SK-N-MC (cell line): ENCODE measurements at regions not wholly inside any gene's neighbourhood (a gene's known extent, or its start where the extent isn't known, plus 50 kb on each side); places are given as distances from the start of the nearest gene placed in this dataset.

ENCODE experiments used
- EZH2 ChIP-seq: fragments of 200-600 bp; sonication (generic); IDR thresholded peaks from one replicate; pipeline ENCODE4 v1.6.1; 2017; ENCODE audit warnings: antibody characterized with exemption
- FOXP2 ChIP-seq: optimal IDR thresholded peaks from 2 replicates; pipeline ENCODE3; 2011; ENCODE audit warnings: mild to moderate bottlenecking, moderate library complexity; ENCODE audit not compliant: insufficient read depth; ENCODE audit errors: extremely low read length, control extremely low read depth
- POLR2AphosphoS5 ChIP-seq: IDR thresholded peaks from 2 replicates; pipeline ENCODE4 v1.6.1; 2012; ENCODE audit warnings: mild to moderate bottlenecking, low read depth, low read length, borderline replicate concordance

GRCh38 chr4:105092356-105092755 lies 54.3 kb upstream of the TET2 start:
- no peak for TF ChIP-seq EZH2
- TF ChIP-seq FOXP2 = no peak
- no peak for TF ChIP-seq POLR2AphosphoS5
